Frontal cortex (tissue), 3 donors: ENCODE measurements at regions not wholly inside any gene's neighbourhood (a gene's known extent, or its start where the extent isn't known, plus 50 kb on each side); places are given as distances from the start of the nearest gene placed in this dataset.
"Not testable (repeated sequence)": the region's sequence is repeated elsewhere in the genome, so short reads cannot be mapped to it uniquely, and the experiment has no call there.

Experiments
- DNase-seq, 2 donors: peaks; one replicate each; pipeline ENCODE4 v3.0.0; 2012; ENCODE audit warnings: low spot score in 2 of 2
- FAIRE-seq: peaks from 2 replicates; lab custom pipeline; 2012; peaks lifted over from hg19 to GRCh38; lab: Jason Lieb, UNC
- donor health status: control.
- donor health status: control.
- donor health status: control.

DNA sequence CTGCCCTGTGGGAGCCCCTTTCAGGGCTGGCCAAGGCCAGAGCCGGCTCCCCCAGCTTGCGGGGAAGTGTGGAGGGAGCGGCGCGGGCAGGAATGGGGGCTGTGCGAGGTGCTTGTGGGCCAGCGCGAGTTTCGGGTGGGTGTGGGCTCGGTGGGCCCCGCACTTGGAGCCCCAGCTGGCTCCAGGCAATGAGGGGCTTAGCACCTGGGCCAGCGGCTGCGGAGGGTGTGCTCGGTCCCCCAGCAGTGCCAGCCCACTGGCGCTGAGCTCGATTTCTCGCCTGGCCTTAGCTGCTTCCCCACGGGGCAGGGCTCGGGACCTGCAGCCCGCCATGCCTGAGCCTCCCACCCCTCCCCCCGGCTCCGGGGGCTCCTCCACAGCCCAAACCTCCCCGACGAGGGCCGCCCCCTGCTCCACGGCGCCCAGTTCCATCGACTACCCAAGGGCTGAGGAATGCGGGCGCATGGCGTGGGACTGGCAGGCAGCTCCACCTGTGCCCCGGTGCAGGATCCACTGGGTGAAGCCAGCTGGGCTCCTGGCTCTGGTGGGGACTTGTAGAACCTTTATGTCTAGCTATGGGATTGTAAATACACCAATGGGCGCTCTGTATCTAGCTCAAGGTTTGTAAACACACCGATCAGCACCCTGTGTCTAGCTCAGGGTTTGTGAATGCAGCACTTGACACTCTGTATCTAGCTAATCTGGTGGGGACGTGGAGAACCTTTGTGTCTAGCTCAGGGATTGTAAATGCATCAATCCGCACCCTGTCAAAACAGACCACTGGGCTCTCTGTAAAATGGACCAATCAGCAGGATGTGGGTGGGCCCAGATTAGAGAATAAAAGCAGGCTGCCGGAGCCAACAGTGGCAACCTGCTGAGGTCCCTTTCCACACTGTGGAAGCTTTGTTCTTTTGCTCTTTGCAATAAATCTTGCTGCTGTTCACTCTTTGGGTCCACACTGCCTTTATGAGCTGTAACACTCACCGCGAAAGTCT lies 1379.1 kb downstream of the RAPGEF2 start:
- not testable (repeated sequence) for DNase-seq, FAIRE-seq

DNA sequence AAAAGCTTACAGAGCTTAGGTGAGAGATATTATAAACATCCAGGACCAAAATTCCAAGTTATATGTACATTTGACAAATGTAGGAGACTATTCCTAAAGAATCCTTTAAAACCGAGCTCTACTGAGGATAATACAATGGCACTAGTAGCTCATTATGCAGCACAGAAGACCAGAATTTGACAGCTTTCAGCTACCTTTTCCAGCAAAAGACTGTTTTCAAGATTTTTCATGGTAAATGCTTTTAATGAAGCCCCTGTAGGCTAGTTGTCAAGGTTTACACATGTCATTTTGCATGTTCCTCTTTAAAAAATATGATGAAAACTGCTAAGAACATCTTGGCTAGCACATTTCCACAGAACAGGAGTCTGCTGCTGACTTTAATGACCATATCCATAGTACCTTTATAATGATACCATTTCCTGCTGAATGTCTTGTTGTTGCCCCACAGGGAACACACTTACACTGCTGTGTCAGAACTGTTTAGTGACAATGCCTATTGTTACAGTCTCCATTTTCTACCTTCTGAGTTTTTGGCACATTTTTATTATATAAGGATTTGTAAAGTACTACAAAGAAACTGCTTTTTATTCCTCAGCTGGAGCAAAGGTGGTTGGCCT lies 1382.3 kb downstream of the RAPGEF2 start:
- FAIRE-seq (no peak), DNase-seq (no peak)

GRCh38 chr4:160492181-160492580 lies 1389.3 kb downstream of the RAPGEF2 start:
- DNase-seq: no peak
- FAIRE-seq: no peak

DNA sequence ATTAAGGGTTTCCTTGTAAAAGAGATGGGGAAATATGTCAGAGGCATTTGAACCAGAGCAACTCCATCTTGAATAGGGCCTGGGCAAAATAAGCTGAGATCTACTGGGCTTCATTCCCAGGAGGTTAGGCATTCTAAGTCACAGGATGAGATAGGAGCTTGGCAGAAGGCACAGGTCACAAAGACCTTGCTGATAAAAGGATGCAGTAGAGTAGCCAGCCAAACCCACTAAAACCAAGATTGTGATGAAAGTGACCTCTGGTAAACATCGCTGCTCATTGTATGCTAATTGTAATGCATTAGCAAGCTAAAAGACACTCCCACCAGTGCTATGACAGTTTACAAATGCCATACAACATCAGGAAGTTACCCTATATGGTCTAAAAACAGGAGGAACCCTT lies 1390.3 kb downstream of the RAPGEF2 start:
- DNase-seq (no peak), FAIRE-seq (no peak)

DNA sequence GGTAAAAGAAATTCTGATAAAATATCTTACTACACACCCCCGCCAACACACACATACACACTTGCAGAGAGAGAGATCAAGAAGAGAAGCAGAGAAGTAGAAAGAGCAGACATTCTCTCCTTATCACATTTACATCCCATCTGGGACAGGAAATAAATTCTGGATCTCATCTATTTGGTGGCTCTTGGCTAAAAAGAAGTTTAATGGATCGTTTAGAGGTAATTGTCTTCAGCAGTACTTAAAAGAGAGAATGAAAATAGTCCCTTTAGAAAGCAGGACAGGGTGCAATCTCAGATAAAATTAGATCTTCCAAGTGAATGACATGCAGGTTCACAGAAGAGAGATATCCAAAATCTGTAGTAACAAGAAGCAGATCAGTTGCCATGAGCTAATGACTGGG lies 1392.5 kb downstream of the RAPGEF2 start:
- DNase-seq: no peak

DNA sequence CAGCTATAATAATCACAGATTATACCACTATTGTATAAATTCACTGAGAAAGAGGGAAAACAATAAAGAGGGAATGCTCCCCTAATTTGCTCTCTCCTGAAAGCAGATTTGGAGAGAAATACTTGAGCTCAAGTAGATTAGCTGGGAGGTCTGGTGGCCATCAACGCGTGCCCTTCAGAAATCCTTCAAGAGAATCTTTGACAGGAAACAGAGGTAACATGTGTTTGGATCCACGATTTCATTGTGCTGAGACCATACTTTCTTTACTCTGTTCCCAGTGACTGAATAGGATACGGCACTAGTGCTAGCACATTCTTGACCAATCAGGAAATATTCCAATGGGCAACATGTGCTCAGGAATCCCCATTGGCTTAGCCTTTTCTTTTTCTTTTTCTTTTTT lies 1395.3 kb downstream of the RAPGEF2 start:
- DNase-seq (no peak), FAIRE-seq (no peak)

More for the DNA sequence above, 1392.5 kb downstream of the RAPGEF2 start:
- no peak for FAIRE-seq

DNA sequence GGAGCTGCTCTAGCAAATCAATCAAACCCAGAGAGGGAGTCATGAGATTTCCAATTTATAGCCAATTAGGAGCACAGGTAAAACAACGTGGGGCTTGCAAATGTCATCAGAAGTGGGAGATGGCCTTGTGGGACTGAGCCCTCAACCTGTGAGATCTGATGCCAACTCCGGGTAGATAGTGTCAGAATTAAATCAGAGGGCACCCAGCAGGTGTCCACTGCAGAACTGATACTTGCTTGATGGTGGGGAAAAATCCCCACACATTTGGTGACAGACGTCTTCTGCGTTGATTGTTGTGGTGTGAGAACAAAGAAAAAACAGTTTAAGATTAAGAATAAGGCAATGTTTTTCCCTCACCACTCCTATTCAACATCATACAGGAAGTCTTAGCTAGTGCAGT lies 1402.8 kb downstream of the RAPGEF2 start:
- no peak for DNase-seq
- FAIRE-seq: no peak

DNA sequence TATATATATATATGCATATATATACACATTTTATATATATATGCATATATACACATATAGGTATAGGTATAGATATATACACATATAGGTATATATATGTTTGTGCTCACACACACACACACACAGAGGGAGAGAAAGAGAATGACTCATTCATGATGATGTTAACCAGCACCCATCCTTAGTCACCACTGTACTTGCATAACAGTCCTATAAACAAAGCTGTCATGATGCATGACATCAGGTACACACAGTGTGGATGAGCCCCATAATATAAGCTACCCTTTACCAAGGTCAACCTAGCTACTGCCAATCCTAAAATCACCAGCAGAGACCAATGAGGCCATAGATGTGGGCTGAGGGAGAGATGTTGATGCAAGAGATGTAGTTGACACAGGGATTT lies 1408.0 kb downstream of the RAPGEF2 start:
- FAIRE-seq (no peak), DNase-seq (no peak)

- DNase-seq: no peak
- FAIRE-seq: no peak
Observed at GRCh38 chr4:160514126-160514525, 1411.2 kb downstream of the RAPGEF2 start.

DNA sequence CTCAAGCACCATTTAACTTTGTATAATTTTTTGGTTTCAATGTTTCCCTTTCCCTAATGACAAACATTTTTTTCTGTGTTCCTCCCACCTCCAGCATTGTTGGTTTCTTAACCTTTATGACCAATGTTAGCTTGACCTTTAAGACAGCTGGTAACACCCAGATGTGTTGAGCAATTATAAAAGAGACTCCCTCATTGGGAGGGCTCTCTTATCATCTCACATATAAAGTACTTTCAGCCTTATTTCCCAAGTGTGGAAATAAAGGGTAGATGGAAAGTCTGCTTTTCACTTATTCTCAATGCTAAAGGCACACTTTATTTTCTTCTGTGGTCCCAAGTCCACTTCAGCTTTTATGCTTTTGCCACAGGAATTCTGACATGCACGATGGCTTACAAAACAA lies 1420.4 kb downstream of the RAPGEF2 start:
- no peak for DNase-seq
- no peak for FAIRE-seq

DNA sequence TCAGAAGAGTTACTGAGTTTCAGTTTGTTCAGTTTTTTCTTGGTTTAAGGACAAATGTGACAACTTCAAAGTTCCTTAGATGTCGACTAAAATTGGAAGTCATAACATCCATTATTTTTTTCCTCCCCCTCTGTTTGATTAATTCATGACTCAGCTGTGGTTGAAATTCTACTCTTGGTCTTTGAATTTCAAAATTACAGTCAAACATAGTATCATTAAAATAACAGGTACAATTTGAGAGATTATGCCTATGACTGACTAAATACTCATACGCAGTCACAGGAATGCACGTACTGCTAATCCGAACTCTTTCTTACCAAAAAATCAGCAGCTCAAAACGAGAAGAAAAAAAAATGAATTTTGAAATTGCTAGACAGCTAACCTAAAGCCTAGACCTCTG lies 1434.8 kb downstream of the RAPGEF2 start:
- DNase-seq: no peak
- no peak for FAIRE-seq

GRCh38 chr4:160546201-160546600 lies 1443.3 kb downstream of the RAPGEF2 start:
- FAIRE-seq: no peak
- no peak for DNase-seq

DNA sequence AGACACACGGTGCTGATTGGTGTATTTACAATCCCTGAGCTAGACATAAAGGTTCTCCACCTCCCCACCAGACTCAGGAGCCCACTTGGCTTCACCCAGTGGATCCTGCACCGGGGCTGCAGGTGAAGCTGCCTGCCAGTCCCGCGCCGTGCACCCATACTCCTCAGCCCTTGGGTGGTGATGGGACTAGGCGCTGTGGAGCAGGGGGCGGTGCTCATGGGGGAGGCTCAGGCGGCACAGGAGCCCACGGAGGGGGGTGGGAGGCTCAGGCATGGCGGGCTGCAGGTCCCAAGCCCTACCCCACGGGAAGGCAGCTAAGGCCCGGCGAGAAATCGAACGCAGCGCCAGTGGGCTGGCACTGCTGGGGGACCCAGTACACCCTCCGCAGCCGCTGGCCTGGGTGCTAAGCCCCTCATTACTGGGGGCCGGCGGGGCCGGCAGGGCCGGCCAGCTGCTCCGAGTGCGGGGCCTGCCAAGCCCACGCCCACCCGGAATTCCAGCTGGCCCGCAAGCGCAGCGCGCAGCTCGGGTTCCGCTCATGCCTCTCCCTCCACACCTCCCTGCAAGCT lies 1447.2 kb downstream of the RAPGEF2 start:
- FAIRE-seq, DNase-seq: not testable (repeated sequence)

- DNase-seq: no peak
- no peak for FAIRE-seq
Observed at GRCh38 chr4:160562661-160563060, 1459.8 kb downstream of the RAPGEF2 start.

DNA sequence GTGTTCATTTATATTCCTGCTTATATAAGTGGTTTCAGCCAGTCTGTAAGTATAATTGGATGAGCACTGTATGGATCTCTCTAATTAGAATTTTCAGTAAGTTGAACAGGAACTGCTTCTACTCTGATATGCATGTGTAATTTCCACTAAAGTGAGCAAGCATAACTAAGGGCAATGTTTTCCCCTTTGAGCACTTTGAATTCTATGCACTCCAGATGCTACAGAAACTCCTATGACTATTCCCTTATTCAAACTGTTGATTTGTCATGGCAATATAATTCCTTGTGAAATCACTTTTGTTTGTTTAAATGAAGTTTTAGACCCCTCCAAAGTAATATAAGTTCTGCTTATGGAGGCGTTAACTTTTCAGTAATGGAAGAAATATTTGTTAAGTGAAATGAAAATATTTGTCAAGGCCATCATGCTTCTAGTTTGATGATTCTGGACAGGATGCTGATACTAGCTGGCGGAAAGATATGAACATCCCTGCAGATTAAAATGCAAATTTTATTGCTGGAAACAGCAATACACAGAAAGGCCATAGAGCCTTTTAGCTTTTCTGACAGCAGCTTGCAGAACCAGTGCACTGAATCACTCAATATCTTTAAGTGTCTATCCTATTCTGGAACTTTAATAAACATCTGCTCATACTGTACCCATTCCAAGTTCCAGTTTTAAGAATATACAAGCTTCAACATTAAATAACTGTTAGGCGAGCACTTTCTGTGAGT lies 1460.8 kb downstream of the RAPGEF2 start:
- no peak for DNase-seq
- no peak for FAIRE-seq

- no peak for FAIRE-seq
Observed at GRCh38 chr4:160567634-160568033, 1464.8 kb downstream of the RAPGEF2 start.

GRCh38 chr4:160570271-160570670 lies 1467.4 kb downstream of the RAPGEF2 start:
- DNase-seq: no peak
- FAIRE-seq: no peak

More at GRCh38 chr4:160567634-160568033, 1464.8 kb downstream of the RAPGEF2 start:
- no peak for DNase-seq

DNA sequence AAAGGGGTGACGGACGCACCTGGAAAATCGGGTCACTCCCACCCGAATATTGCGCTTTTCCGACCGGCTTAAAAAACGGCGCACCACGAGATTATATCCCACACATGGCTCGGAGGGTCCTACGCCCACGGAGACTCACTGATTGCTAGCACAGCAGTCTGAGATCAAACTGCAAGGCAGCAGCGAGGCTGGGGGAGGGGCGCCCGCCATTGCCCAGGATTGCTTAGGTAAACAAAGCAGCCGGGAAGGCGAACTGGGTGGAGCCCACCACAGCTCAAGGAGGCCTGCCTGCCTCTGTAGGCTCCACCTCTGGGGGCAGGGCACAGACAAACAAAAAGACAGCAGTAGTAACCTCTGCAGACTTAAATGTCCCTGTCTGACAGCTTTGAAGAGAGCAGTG lies 1471.4 kb downstream of the RAPGEF2 start:
- FAIRE-seq, DNase-seq: not testable (repeated sequence)

- FAIRE-seq (no peak), DNase-seq (no peak)
Observed at GRCh38 chr4:160580581-160580980, 1477.7 kb downstream of the RAPGEF2 start.

- DNase-seq: no peak
- no peak for FAIRE-seq
Observed at GRCh38 chr4:160592258-160592657, 1489.4 kb downstream of the RAPGEF2 start.
